Chondrocyte (in vitro differentiated cells): ENCODE measurements at regions not wholly inside any gene's neighbourhood (a gene's known extent, or its start where the extent isn't known, plus 50 kb on each side); places are given as distances from the start of the nearest gene placed in this dataset.

Source experiments
- DNase-seq: peaks from one replicate; pipeline ENCODE4 v3.0.0; 2021; ENCODE audit warnings: mixed read lengths, low spot score
- H3K27ac Mint-ChIP-seq: one replicate; pipeline ENCODE4 v1.8.0; 2021; ENCODE audit warnings: mild to moderate bottlenecking, moderate library complexity, mixed read lengths; ENCODE audit not compliant: unreplicated experiment
- H3K27me3 Mint-ChIP-seq: 2 replicates; pipeline ENCODE4 v1.8.0; 2021; ENCODE audit warnings: low read depth, mixed read lengths
- H3K36me3 Mint-ChIP-seq: 2 replicates; pipeline ENCODE4 v1.8.0; 2021; ENCODE audit warnings: low read depth, mixed read lengths
- H3K4me1 Mint-ChIP-seq: 2 replicates; pipeline ENCODE4 v1.8.0; 2021; ENCODE audit warnings: low read depth, mild to moderate bottlenecking, mixed read lengths
- H3K4me3 Mint-ChIP-seq: one replicate; pipeline ENCODE4 v1.8.0; 2021; ENCODE audit warnings: mild to moderate bottlenecking, moderate library complexity, mixed read lengths; ENCODE audit not compliant: unreplicated experiment
- H3K9me3 Mint-ChIP-seq: 2 replicates; pipeline ENCODE4 v1.8.0; 2021; ENCODE audit warnings: low read depth, mixed read lengths
- CTCF ChIP-seq: fragments of 200-600 bp; sonication (generic); IDR thresholded peaks from 2 replicates; pipeline ENCODE4 v1.5.0; 2021; ENCODE audit warnings: antibody characterized with exemption, mild to moderate bottlenecking, moderate library complexity

GRCh38 chr5:105812304-105812703 lies 1858.4 kb downstream of the EFNA5 start:
- Mint-ChIP-seq H3K36me3 (no peaks in the 10 kb centered on the region), H3K27me3 (no peaks in the 10 kb centered on the region), H3K9me3 (peaks cover 4% of the 10 kb centered on the region), H3K27ac (peak overlapping the region; percentile 66), H3K4me1 (peaks cover 38% of the 10 kb centered on the region), H3K4me3 (no peak overlapping the region)
- TF ChIP-seq CTCF, result no peak
- no peak for DNase-seq

DNA sequence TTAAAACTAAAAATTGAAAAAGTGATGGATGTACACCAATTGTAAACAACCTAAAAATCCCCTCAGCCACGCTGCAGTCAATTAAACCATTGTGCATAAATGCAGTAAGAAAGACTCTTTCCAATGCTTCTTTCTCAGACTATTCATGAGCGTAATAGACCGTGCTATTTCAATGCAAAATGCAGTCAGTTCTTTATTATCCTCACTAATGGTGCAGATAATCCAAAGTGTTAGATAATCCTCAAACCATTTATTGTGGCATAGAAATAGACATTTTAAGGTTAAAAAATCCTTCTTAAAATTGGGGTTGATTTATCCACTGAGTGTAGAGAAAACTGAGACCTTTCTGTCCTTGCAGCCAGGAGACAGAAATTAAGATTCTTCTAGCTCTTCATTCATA lies 1862.8 kb downstream of the EFNA5 start:
- no peaks in the 10 kb centered on the region for H3K27me3 Mint-ChIP-seq
- no peak overlapping the region for H3K4me3 Mint-ChIP-seq
- H3K36me3 Mint-ChIP-seq, result peaks cover 7% of the 10 kb centered on the region
- peaks cover 55% of the 10 kb centered on the region for H3K4me1 Mint-ChIP-seq
- no peak for DNase-seq
- no peak overlapping the region for H3K27ac Mint-ChIP-seq
- TF ChIP-seq CTCF, result no peak
- H3K9me3 Mint-ChIP-seq, result peaks cover 12% of the 10 kb centered on the region

DNA sequence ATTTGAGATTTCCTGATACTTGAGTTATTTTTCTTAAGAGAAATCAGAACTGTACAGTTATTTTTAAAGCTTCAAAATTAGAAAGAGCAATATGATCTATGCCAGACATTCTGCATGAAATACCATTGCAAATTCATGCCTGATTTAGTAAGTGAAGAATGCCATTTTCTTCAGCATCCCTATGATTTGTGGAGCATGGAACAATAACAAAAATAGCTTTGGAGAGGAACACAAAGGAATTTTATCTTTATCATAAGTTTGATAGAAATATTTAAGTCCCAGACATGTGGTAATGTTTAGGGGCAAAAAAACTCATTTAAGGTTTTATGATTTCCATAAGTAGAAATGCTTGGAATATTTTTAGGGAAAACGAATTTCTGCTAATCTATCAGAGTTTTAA lies 1863.4 kb downstream of the EFNA5 start:
- Mint-ChIP-seq H3K4me1 (peaks cover 50% of the 10 kb centered on the region), H3K27ac (no peak overlapping the region), H3K4me3 (no peak overlapping the region), H3K9me3 (peaks cover 16% of the 10 kb centered on the region), H3K36me3 (peaks cover 9% of the 10 kb centered on the region), H3K27me3 (no peaks in the 10 kb centered on the region)
- no peak for TF ChIP-seq CTCF
- DNase-seq, result no peak

DNA sequence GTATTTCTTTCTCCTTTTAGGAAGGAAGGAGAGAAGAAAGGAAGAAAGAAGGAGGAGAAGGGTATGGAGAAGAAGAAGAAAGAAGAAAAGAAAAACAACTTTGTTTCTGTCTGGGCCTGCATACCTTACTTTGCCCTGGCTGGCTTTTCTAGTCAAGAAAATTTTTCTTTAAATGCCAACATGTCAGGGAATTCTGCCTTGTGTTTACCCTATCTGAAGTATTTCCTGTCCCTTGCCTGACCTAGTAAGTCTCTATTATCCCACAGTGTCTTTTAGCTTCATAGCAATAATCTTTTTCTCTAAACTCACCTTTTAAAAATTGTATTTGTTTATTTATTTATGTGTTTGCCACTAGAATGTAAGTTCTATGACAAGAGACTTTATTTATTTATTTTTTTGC lies 1864.1 kb downstream of the EFNA5 start:
- no peaks in the 10 kb centered on the region for H3K27me3 Mint-ChIP-seq
- peak overlapping the region; percentile 79 for H3K27ac Mint-ChIP-seq
- peaks cover 20% of the 10 kb centered on the region for H3K9me3 Mint-ChIP-seq
- no peak for DNase-seq
- H3K36me3 Mint-ChIP-seq, result peaks cover 9% of the 10 kb centered on the region
- no peak for TF ChIP-seq CTCF
- H3K4me3 Mint-ChIP-seq, result no peak overlapping the region
- H3K4me1 Mint-ChIP-seq, result peaks cover 43% of the 10 kb centered on the region

- Mint-ChIP-seq H3K27me3 (no peaks in the 10 kb centered on the region), H3K4me1 (peaks cover 36% of the 10 kb centered on the region), H3K36me3 (peaks cover 9% of the 10 kb centered on the region), H3K27ac (no peak overlapping the region), H3K4me3 (no peak overlapping the region), H3K9me3 (peaks cover 20% of the 10 kb centered on the region)
- no peak for TF ChIP-seq CTCF
- no peak for DNase-seq
These were observed 1867.3 kb downstream of the EFNA5 start for GRCh38 chr5:105803431-105803830.
